MM.1S (cell line): ENCODE measurements at regions not wholly inside any gene's neighbourhood (a gene's known extent, or its start where the extent isn't known, plus 50 kb on each side); places are given as distances from the start of the nearest gene placed in this dataset.

ENCODE experiments used
- DNase-seq: peaks from one replicate; pipeline ENCODE4 v3.0.0-alpha.2; 2015
- H2AFZ ChIP-seq: fragments of 300-600 bp; sonication (generic); 2 replicates; pipeline ENCODE4 v1.6.0; 2016; ENCODE audit warnings: antibody characterized with exemption, low read length
- H3F3A ChIP-seq: fragments of 300-600 bp; sonication (generic); 2 replicates; pipeline ENCODE4 v1.6.1; 2016; ENCODE audit warnings: mild to moderate bottlenecking, antibody characterized with exemption, low read length, moderate library complexity, mixed read lengths; ENCODE audit not compliant: insufficient read depth
- H3K27ac ChIP-seq: fragments of 300-600 bp; sonication (generic); 2 replicates; pipeline ENCODE4 v1.5.1; 2016; ENCODE audit warnings: mild to moderate bottlenecking, low read length
- H3K27me3 ChIP-seq: fragments of 300-600 bp; sonication (generic); replicated peaks from 2 replicates; pipeline ENCODE4 v1.6.0; 2016; ENCODE audit warnings: low read length; ENCODE audit not compliant: insufficient read depth
- H3K36me3 ChIP-seq: fragments of 300-600 bp; sonication (generic); replicated peaks from 2 replicates; pipeline ENCODE4 v1.6.1; 2016; ENCODE audit warnings: mild to moderate bottlenecking, low read length, mixed read lengths; ENCODE audit not compliant: insufficient read depth
- H3K4me1 ChIP-seq: fragments of 300-600 bp; sonication (generic); 2 replicates; pipeline ENCODE4 v1.6.1; 2016; ENCODE audit warnings: low read length, mixed read lengths
- H3K4me2 ChIP-seq: fragments of 300-600 bp; sonication (generic); 2 replicates; pipeline ENCODE4 v1.6.0; 2016; ENCODE audit warnings: low read depth, low read length
- H3K4me3 ChIP-seq: fragments of 300-600 bp; sonication (generic); 2 replicates; pipeline ENCODE4 v1.5.1; 2016; ENCODE audit warnings: low read length, mixed read lengths
- H3K79me2 ChIP-seq: fragments of 300-600 bp; sonication (generic); 2 replicates; pipeline ENCODE4 v1.6.1; 2016; ENCODE audit warnings: mixed run types, low read length, mixed read lengths
- H3K9ac ChIP-seq: fragments of 300-600 bp; sonication (generic); 2 replicates; pipeline ENCODE4 v1.6.1; 2016; ENCODE audit warnings: low read length, mixed read lengths
- H3K9me2 ChIP-seq: fragments of 300-600 bp; sonication (generic); replicated peaks from 2 replicates; pipeline ENCODE4 v1.6.1; 2016; ENCODE audit warnings: mild to moderate bottlenecking, low read length, mixed read lengths; ENCODE audit not compliant: insufficient read depth
- H3K9me3 ChIP-seq: fragments of 300-600 bp; sonication (generic); replicated peaks from 2 replicates; pipeline ENCODE4 v1.6.1; 2016; ENCODE audit warnings: mild to moderate bottlenecking, low read length, mixed read lengths; ENCODE audit not compliant: insufficient read depth
- H4K20me1 ChIP-seq: fragments of 300-600 bp; sonication (generic); 2 replicates; pipeline ENCODE4 v1.6.1; 2016; ENCODE audit warnings: mild to moderate bottlenecking, low read length, moderate library complexity, mixed read lengths; ENCODE audit not compliant: insufficient read depth
- EZH2 ChIP-seq: fragments of 300-600 bp; sonication (generic); optimal IDR thresholded peaks from 2 replicates; pipeline ENCODE3; 2017; ENCODE audit warnings: low read depth, mild to moderate bottlenecking, antibody characterized with exemption, low read length, mixed read lengths
- EZH2phosphoT487 ChIP-seq: fragments of 300-600 bp; sonication (generic); IDR thresholded peaks from 2 replicates; pipeline ENCODE4 v1.6.1; 2018; ENCODE audit warnings: antibody characterized with exemption, low read length
- TF ChIP-seq, protein P1 (sequence below): fragments of 300-600 bp; sonication (generic); IDR thresholded peaks from 2 replicates; pipeline ENCODE4 v1.5.1; 2016; ENCODE audit warnings: antibody characterized with exemption, low read length, mixed read lengths

DNA sequence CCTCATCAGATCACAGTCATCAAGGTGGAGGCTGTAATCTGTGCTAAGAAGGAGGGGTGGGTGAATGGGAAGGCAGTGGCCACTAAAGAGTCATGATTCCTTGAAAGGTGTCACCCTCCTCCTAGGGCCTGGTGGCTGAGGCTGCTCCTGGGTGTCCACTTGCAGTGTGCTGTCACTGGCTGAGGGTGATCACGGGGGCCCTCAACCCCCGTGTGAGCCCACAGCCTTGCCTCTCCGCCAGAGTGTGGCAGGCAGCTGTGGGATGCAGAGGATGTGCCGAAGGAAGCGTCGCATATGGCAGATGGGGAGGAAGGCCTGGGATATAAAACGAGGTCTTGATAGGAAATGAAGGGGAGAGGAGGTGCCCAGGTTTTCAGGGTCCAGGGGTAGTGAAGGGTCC lies 476.5 kb downstream of the PTPRU start:
- Histone ChIP-seq H3K36me3 (no peaks in the 10 kb centered on the region), H3K9me2 (no peaks in the 10 kb centered on the region), H3F3A (no peaks in the 10 kb centered on the region), H2AFZ (no peak overlapping the region), H3K4me3 (no peak overlapping the region), H3K9ac (no peak overlapping the region), H3K4me1 (no peaks in the 10 kb centered on the region), H3K27me3 (peaks cover 56% of the 10 kb centered on the region), H3K9me3 (no peaks in the 10 kb centered on the region), H3K79me2 (no peaks in the 10 kb centered on the region), H3K4me2 (no peak overlapping the region), H3K27ac (no peak overlapping the region), H4K20me1 (no peaks in the 10 kb centered on the region)
- TF ChIP-seq EZH2 = no peak
- no peak for TF ChIP-seq EZH2phosphoT487
- TF ChIP-seq, protein P1, sequence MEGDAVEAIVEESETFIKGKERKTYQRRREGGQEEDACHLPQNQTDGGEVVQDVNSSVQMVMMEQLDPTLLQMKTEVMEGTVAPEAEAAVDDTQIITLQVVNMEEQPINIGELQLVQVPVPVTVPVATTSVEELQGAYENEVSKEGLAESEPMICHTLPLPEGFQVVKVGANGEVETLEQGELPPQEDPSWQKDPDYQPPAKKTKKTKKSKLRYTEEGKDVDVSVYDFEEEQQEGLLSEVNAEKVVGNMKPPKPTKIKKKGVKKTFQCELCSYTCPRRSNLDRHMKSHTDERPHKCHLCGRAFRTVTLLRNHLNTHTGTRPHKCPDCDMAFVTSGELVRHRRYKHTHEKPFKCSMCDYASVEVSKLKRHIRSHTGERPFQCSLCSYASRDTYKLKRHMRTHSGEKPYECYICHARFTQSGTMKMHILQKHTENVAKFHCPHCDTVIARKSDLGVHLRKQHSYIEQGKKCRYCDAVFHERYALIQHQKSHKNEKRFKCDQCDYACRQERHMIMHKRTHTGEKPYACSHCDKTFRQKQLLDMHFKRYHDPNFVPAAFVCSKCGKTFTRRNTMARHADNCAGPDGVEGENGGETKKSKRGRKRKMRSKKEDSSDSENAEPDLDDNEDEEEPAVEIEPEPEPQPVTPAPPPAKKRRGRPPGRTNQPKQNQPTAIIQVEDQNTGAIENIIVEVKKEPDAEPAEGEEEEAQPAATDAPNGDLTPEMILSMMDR = no peak
- DNase-seq = no peak

DNA sequence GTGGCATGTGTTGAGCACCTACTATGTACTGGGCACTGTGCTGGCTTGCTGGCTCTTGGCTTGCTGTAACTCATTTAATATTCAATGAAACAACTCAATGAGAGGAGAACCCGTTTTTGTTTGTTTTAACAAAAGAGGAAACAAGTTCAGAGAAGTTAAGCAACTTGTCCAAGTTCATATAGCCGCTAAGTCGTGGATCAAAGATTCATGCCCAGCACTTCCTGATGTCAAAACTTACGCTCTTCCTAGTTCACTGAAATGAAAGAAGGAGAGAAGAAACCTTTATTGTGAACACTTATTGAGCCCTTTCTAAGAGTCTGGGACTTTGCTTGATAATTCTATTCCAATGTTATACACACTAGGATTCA lies 475.9 kb downstream of the PTPRU start:
- Histone ChIP-seq H3K9me2 (no peaks in the 10 kb centered on the region), H3K4me3 (no peak overlapping the region), H4K20me1 (no peaks in the 10 kb centered on the region), H3K27me3 (peaks cover 56% of the 10 kb centered on the region), H3F3A (no peaks in the 10 kb centered on the region), H3K27ac (no peak overlapping the region), H3K9me3 (no peaks in the 10 kb centered on the region), H3K9ac (no peak overlapping the region), H2AFZ (no peak overlapping the region), H3K4me2 (no peak overlapping the region), H3K36me3 (no peaks in the 10 kb centered on the region), H3K79me2 (no peaks in the 10 kb centered on the region), H3K4me1 (no peaks in the 10 kb centered on the region)
- DNase-seq = no peak
- TF ChIP-seq, protein P1 = no peak
- TF ChIP-seq EZH2phosphoT487 (no peak), EZH2 (no peak)

GRCh38 chr1:29711582-29712283 lies 475.4 kb downstream of the PTPRU start:
- TF ChIP-seq, protein P1 = no peak
- TF ChIP-seq EZH2 (no peak), EZH2phosphoT487 (no peak)
- no peak for DNase-seq
- no peak overlapping the region for H3K4me2 ChIP-seq
- H3K79me2 ChIP-seq = no peaks in the 10 kb centered on the region
- H3K4me1 ChIP-seq = no peaks in the 10 kb centered on the region
- no peaks in the 10 kb centered on the region for H3K36me3 ChIP-seq
- no peak overlapping the region for H3K9ac ChIP-seq
- H3K27ac ChIP-seq = no peak overlapping the region
- H3F3A ChIP-seq = no peaks in the 10 kb centered on the region
- peaks cover 59% of the 10 kb centered on the region for H3K27me3 ChIP-seq
- H3K4me3 ChIP-seq = no peak overlapping the region
- H3K9me2 ChIP-seq = no peaks in the 10 kb centered on the region
- no peaks in the 10 kb centered on the region for H3K9me3 ChIP-seq
- H4K20me1 ChIP-seq = no peaks in the 10 kb centered on the region
- no peak overlapping the region for H2AFZ ChIP-seq
